Ammon's horn (tissue), 1 donor: ENCODE measurements at regions not wholly inside any gene's neighbourhood (a gene's known extent, or its start where the extent isn't known, plus 50 kb on each side); places are given as distances from the start of the nearest gene placed in this dataset.
A peak's percentile ranks its signal among the peaks of the same experiment; 100 is the strongest.

ENCODE experiments used
- DNase-seq: peaks from one replicate; pipeline ENCODE4 v3.0.0-alpha.2; 2016; ENCODE audit warnings: low spot score

GRCh38 chr5:74231697-74232096 is 408.8 kb downstream of the ENC1 start:
- no peak for DNase-seq

- DNase-seq, result peak; percentile 62
Measured at GRCh38 chr5:74226716-74227485, 413.6 kb downstream of the ENC1 start.

- no peak for DNase-seq
Measured at GRCh38 chr5:74225587-74225986, 414.9 kb downstream of the ENC1 start.

DNA sequence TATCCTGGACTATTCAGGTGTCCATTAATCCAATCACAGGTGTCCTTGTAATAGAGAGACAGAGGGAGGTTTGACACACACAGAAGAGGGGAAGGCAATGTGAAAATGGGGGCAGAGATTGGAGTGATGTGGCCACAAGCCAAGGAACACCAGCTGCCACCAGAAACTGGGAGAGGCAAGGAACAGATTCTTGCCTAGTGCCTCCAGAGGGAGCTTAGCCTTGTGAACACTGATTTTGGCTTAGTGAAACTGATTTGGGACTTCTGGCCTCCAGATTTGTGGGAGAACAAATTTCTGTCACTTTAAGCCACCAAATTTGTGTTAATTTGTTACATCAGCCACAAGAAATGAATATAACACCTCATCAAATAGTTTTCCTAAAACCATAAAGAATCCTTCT is 416.2 kb downstream of the ENC1 start:
- no peak for DNase-seq

DNA sequence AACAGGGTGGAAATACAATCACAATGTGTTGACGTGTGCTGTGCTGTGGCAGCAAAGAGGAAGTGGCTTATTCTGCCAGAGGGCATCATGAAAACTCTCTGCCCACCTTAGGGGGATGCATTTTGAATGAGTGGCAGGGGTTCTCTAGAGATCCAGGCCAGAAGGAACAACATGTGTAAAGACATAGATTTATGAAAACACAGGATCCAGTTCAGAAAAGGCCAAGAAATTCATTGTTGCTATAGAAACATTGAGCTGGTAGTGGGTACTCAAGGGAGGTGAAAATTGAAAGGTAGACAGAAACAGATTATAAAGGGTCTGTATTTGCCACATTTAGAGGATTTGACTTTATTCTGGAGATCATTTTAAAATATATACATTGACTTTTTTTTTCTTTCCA is 417.7 kb downstream of the ENC1 start:
- DNase-seq, result no peak

DNA sequence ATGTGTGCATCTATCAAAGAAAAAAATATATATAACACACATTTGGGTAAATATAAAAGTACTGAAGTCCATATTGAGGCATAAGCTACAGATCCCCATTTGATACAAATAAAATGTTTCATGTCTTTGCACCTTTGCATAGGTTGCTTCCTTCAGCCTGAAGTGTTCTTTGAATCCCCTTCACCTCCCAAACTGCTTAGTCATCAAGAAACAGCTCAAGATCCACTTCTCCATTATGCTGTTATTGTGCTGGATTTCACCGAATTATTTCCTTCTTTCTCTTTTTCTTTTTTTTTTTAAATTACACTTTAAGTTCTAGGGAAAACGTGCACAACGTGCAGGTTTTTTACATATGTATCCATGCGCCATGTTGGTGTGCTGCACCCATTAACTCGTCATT is 419.1 kb downstream of the ENC1 start:
- DNase-seq, result no peak

GRCh38 chr5:74216012-74216411 is 424.5 kb downstream of the ENC1 start:
- no peak for DNase-seq

- DNase-seq, result no peak
Measured at GRCh38 chr5:74212336-74212735, 428.2 kb downstream of the ENC1 start.

DNA sequence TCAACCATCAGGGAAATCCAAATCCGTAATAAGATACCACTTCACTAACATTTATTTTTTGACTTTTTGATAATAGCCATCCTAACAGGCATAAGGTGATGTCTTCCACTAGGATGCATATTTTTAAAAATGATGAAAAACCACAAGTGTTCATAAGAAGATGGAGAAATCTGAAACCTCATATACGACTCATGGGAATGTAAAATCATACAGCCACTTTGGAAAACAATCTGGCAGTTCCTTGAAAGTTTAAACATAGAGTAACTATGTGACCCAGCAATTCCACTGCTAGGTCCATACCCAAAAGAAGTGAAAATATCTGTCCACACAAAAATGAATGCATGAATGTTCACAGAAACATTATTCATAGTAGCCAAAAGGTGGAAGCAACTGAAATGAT is 431.0 kb downstream of the ENC1 start:
- no peak for DNase-seq

DNA sequence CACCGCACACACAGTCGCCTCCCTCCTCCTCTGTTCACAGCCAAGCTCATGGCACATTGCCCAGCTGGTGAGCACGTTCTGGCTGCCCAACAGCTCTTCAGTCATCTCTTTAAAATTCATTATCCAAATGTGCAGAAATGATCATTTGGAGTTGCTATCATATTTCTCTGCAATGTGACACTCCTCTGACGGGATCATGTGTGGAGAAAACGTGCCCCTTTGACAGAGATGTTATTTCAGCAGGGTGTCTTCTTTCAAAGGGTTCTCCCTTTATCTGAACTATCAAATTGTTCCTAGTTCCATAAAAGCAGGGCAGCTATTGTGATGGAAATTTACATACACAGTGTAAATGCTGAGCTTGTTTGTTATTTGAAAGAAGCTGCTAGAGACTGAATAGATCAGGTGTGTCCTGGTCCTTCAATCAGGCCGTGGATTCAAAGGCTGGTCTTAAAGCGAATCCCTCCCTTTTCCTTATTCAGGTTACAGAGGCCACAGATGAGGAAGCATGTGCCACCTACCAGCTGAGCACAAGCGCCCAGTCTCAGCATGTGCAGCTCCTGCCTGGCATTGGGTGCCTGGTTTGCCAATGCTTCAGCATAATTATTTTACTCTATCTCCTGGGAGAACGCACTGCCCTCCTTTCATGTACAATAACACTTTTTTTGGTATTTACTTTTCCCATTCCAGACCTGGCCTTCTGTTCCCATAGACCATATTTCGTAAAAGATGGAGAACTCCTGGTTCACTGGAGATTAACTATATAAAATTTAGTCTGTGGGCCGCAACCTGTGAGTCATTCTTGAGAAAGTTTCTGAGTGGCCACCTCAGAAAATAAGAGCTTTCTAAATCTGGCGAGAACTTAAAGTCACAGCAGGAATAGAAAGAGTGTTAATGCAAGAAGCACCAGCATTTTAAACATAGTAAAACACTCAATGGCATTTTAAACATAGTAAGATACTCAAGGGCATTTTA is 433.7 kb downstream of the ENC1 start:
- peak; percentile 88 for DNase-seq

- no peak for DNase-seq
Measured at GRCh38 chr5:74205767-74206578, 434.6 kb downstream of the ENC1 start.

DNA sequence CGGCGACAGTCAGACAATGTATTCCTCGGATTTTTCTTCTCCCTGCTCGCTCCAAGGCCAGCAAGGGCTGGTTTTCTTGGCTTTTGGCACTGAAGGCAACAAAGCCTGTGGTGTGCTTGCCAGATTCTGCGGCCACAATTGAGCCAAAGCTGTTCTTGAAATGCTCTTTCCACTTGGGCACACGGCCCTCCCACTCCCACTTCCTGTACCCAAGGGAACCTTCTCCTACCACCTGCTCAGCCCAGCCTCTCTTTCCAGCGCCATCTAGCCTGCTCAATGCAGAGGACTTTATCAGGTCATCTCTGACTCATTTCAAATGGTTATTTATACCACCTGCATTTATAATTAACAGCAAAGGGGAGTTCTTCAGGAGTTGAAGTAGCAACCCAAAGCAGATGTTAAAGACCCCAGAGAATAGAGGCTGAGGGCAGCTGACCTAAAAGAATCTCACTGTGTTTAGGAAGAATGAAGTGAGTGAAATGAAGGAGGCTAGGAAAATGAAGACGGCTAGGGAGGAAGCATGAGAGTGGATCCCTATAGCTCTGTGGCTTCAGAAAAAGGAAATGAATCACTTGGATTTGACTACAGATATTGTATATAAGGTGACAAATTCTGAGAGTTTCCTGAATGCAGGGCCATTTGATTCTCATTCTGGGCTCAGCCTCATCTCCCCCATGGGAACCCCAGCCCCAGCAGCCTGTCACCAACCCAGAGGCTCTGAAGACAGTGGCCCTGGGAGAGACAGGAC is 439.0 kb downstream of the ENC1 start:
- DNase-seq, result no peak

- no peak for DNase-seq
Measured at GRCh38 chr5:74200560-74200959, 440.0 kb downstream of the ENC1 start.

GRCh38 chr5:74199436-74200210 is 440.9 kb downstream of the ENC1 start:
- no peak for DNase-seq

DNA sequence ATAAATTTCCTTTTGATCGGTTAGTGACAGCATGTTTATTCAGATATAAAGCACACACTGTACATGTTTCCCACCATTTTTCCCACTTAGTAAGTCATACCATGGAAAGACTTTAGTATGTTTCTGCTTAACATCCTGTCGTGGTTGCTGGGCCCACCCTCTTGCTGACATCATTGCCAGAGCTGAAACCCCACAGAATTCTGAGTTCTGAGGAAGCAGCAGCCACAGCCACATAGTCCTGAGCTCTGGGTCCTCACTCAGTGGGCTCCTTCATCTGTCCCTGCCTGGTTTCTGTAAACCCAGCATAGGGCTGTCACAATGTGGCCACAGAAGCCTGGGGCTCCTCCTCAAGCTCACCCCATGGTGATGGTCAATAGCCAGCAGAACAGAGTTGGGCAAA is 441.5 kb downstream of the ENC1 start:
- DNase-seq, result no peak

DNA sequence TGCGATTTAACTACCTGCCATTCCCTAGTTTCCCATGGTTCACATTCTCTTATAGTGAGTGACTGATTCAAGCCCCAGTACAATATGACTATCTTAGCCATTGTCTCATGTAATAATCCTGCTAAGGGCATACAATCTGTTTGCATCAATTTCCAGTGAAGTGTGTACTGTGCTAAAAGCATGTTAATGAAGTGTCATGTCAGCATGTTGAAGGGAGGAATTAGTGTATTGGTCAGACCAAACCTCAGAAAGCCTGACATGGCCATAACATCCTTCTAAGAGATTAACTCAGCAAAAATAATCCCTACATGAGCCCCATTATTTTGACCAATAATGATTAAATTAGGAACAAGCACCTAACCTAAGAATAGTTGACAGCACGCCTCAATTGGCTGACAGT is 442.4 kb downstream of the ENC1 start:
- DNase-seq, result no peak

DNA sequence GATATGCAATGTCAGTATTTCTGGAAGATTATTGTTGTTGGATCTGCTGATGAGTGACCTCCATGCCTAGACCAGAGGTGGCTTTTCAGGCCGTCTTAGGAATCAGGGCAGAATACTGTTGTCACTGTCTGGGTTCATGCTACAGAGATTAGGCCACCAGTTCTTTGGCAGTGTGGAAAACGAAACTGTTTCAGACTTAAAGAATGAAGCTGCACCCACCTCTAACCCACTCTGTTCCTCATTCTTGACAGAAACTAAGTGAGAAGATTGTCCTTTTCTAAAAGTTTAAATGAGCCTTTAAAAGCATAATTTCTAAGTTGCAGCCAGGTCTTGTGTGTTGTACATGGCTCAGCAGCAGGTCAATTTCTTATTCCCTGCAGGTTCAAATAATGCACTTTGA is 444.3 kb downstream of the ENC1 start:
- no peak for DNase-seq

DNA sequence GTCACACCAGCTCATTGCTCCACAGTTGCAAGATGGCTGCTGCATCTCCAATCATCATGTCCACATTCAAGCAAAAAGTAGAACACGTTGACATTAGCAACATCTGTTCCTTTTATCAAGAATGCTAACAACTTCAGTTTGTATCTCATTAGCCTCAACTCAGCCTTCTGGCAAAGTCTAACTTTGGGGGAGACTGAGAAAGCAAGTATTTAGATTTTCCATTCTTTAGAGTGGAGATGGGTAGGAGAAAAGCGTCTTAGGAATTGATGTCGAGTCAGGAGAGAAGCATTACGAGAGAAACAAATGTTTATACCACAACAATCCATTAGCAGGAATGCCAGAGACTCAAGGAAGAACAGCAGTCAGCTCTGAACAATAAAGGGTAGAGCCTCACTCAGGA is 446.3 kb downstream of the ENC1 start:
- DNase-seq, result no peak

DNA sequence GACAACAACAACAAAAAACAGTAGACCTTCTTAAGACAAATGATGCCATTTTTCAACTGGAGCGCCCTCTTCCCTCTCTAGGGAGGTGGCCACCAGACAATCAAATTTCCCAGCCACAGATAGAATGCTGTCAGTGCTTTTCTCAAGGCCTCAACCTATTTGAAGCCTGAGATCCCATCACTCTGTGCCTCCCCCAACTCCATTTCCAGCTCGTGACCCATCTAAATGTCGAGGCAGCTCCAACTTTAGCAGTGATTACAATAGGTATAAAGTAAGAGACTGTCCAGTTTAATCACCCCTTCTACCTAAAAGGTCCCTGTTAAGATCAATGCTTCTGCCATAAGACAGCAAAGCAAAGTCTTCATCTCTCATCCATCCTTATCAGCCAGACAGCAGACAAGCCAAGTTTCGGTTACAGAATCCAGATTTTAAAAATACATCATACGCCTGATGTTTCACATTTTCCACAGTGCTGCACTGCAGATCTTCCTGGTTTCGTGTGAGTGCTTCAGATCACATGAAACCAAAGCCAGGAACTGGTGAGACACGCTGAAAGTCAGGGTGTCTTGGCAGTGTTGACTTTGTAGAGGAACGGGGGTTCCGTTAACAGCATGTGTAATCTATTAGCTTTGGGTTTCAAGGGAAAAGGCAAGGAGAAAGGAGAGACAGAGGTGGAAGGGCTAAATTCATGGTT is 447.8 kb downstream of the ENC1 start:
- DNase-seq, result no peak
